ENCODE measurements at regions not wholly inside any gene's neighbourhood (a gene's known extent, or its start where the extent isn't known, plus 50 kb on each side); places are given as distances from the start of the nearest gene placed in this dataset.
"Not testable (repeated sequence)": the region's sequence is repeated elsewhere in the genome, so short reads cannot be mapped to it uniquely, and the experiment has no call there.

GRCh38 chr7:68722044-68722443 lies 876.2 kb upstream of the AUTS2 start:
- H3K9me3 ChIP-seq: no peaks in the 10 kb centered on the region
- intact Hi-C loops (cut with DNase I): no loop called here
- H3K27ac ChIP-seq: no peak overlapping the region
- H3K27me3 ChIP-seq: no peaks in the 10 kb centered on the region
- H3K4me1 ChIP-seq: no peaks in the 10 kb centered on the region
- no peak for DNase-seq (ENCODE audit: low spot score in 2 of 2)
- no peak for TF ChIP-seq CTCF (IDR thresholded peaks at IDR 0.05)
- no peak overlapping the region for H3K4me3 ChIP-seq
- H3K36me3 ChIP-seq: no peaks in the 10 kb centered on the region

GRCh38 chr7:68724965-68725364 lies 873.3 kb upstream of the AUTS2 start:
- no peaks in the 10 kb centered on the region for H3K27me3 ChIP-seq
- H3K9me3 ChIP-seq: no peaks in the 10 kb centered on the region
- no peaks in the 10 kb centered on the region for H3K4me1 ChIP-seq
- no peak overlapping the region for H3K4me3 ChIP-seq
- H3K36me3 ChIP-seq: no peaks in the 10 kb centered on the region
- intact Hi-C loops (cut with DNase I): no loop called here
- no peak for TF ChIP-seq CTCF (IDR thresholded peaks at IDR 0.05)
- H3K27ac ChIP-seq: no peak overlapping the region
- no peak for DNase-seq (ENCODE audit: low spot score in 2 of 2)

- DNase-seq (ENCODE audit: low spot score in 2 of 2): no peak
- Histone ChIP-seq H3K9me3 (no peaks in the 10 kb centered on the region), H3K27ac (no peak overlapping the region), H3K27me3 (no peaks in the 10 kb centered on the region), H3K36me3 (no peaks in the 10 kb centered on the region), H3K4me3 (no peak overlapping the region), H3K4me1 (no peaks in the 10 kb centered on the region)
- intact Hi-C loops (cut with DNase I): no loop called here
- TF ChIP-seq CTCF (IDR thresholded peaks at IDR 0.05): no peak
Measured at GRCh38 chr7:68725843-68726785, 872.2 kb upstream of the AUTS2 start.

GRCh38 chr7:68728720-68729119 lies 869.6 kb upstream of the AUTS2 start:
- intact Hi-C loops (cut with DNase I); H3K9me3 ChIP-seq; DNase-seq (ENCODE audit: low spot score in 2 of 2); H3K27ac ChIP-seq; H3K4me3 ChIP-seq; H3K36me3 ChIP-seq; H3K27me3 ChIP-seq; H3K4me1 ChIP-seq: not testable (repeated sequence)

GRCh38 chr7:68729371-68729770 lies 868.9 kb upstream of the AUTS2 start:
- Histone ChIP-seq H3K4me3 (no peak overlapping the region), H3K4me1 (no peaks in the 10 kb centered on the region), H3K36me3 (no peaks in the 10 kb centered on the region), H3K27me3 (no peaks in the 10 kb centered on the region), H3K9me3 (no peaks in the 10 kb centered on the region), H3K27ac (no peak overlapping the region)
- no peak for DNase-seq (ENCODE audit: low spot score in 2 of 2)
- intact Hi-C loops (cut with DNase I): no loop called here
- no peak for TF ChIP-seq CTCF (IDR thresholded peaks at IDR 0.05)

- intact Hi-C loops (cut with DNase I): no loop called here
- H3K9me3 ChIP-seq: no peaks in the 10 kb centered on the region
- no peak for DNase-seq (ENCODE audit: low spot score in 2 of 2)
- no peak overlapping the region for H3K4me3 ChIP-seq
- no peak for TF ChIP-seq CTCF (IDR thresholded peaks at IDR 0.05)
- H3K36me3 ChIP-seq: no peaks in the 10 kb centered on the region
- H3K27me3 ChIP-seq: no peaks in the 10 kb centered on the region
- H3K27ac ChIP-seq: no peak overlapping the region
- no peaks in the 10 kb centered on the region for H3K4me1 ChIP-seq
Measured at GRCh38 chr7:68730194-68730593, 868.1 kb upstream of the AUTS2 start.
